ENCODE measurements at regions not wholly inside any gene's neighbourhood (a gene's known extent, or its start where the extent isn't known, plus 50 kb on each side); places are given as distances from the start of the nearest gene placed in this dataset.

DNA sequence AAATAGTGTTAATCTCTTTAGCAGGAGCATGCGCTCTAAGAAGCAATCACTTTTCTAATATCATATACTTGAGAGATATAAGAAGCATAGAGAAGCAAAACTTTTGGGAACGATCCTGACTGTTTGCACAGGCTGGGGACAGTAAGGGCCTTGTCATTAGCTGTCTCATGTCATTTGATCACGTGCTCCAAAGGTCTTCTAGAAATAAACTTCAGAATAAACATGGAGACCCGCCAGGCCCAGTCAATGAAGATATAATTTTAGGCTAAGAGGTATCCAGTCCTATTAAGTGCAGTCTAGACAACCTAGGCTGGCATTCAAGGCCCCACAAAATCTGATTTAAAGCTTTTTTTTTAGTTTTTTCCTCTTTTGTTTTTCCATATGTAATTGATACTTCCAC is 111.0 kb upstream of the APC start:
- DNase-seq (ENCODE audit: low read depth in 3 of 3), result no peak

DNA sequence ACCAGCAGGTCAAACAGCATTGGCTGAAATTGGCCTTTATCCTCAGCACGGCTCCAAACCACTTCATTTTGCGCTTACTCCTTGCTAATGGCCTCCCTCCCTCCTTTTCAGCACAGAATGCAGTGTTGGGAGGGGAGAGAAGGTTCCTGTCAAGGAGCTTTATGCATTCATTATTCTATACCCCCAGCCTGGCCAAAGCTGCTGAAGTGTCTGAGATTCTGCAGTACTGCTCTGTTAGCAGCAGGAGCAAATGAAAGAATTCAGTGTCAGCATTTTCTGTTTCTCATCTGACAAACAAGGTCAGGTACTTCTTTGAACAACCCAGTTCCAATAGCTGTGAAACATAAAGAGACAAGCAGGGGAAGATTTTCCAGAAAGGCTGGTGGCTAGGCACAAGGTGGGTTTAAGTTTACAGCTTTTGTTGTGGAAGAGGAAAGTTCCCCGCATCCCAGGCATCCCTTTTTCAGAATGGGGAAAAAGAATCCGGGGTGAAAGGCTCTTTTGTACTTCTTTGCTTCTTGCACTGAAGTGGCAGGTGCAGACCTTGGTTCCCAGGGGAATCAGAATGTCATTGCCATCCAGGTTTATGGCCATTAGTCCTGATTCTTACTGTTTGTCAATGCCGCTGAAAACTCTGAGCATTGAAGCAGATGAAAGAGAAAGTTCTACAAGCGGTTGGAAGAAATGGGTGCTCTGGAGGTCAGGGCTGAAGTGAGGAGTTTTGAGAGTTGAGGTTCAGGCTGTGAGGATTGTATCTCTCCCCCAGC is 109.3 kb upstream of the APC start:
- no peak for DNase-seq (ENCODE audit: low read depth in 3 of 3)

DNA sequence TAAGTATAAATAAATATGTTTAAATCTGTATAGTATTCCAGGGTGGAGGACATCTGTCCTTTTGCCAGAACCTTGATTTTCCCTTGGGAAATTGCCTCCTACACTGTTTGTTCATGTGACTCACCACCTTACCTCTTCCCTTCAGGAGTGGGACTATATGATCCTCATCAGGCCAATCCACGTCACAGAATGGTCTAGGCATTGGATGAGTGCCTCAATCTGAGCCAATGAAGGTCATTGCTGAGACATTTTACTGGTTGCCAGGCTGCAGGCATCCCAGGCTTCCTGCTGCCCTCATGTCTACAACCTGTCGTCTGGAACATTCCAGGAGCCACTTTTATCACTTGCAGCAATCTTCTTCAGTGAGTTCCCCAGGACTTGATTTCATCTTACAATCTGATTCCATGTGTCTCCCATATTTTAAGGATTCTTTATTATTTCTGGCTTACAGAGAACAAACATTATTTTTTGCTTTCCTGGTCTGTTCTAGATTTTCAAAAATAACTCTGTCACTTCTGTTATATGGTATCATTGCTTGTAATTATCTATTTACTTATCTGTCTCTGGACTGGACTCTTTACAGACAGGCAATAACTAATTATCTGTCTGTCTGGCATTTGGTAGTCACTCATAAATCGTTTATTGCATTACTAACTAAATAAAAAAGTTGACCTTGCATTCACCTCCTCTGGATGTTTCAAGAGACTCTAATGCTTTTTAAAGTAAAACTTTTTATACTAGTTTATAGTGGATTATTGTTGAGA is 107.3 kb upstream of the APC start:
- DNase-seq (ENCODE audit: low read depth in 3 of 3), result no peak

DNA sequence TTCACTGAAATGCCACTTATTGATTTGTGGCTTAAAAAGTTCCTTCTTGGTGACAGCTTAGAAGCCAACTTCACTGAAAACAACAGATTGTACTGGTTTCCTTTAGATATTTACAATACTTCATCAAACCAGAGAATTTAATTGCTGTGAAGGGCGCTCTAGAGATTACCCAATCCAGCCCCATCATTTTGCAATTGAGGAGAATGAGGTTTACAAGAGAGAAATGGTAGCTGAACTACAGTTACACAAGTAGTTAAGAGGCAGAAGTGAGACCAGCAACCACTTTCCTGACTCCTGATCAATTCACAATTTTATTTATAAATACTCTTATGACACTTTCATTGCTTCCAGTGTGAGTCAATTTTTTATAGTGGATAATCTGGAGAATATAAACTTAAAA is 103.5 kb upstream of the APC start:
- no peak for DNase-seq (ENCODE audit: low read depth in 3 of 3)

DNA sequence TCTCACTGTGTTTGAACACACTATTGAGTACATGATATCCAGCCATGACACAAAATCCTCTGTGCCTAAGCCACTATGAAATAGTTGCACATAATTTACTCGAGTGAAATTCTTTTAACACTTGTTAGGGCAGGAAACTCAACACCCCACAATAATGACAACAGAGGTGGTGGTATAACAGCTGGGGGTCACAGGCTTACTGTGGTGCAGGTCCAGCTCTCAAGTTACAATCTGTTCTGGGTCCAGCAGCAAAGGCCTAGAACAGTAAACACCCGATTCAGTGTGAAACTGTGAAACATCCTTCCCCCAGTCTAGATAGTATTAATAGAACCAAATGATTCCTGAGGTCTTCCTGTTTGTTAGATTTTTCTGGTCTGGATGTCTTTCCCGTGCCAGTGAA is 102.9 kb upstream of the APC start:
- no peak for DNase-seq (ENCODE audit: low read depth in 3 of 3)

DNA sequence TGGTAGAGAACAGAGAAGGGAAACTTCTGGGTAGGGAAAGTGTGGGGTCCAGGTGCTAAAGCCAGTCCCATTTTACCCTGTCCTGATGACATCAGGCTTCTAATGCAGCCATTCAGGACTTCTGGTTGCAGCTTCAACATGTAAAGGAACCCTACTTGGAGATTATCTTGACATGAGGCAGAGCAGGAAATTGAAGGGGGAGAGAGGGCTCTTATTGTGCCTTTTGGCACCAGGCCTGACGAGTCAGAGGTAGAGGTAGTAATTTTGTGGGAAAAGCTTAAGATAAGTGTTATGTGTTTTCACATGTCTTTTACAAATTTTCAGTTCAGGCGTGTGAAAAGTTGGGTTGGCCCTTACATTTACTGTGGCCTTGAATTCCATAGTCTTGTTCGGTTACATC is 102.4 kb upstream of the APC start:
- DNase-seq (ENCODE audit: low read depth in 3 of 3), result no peak

DNA sequence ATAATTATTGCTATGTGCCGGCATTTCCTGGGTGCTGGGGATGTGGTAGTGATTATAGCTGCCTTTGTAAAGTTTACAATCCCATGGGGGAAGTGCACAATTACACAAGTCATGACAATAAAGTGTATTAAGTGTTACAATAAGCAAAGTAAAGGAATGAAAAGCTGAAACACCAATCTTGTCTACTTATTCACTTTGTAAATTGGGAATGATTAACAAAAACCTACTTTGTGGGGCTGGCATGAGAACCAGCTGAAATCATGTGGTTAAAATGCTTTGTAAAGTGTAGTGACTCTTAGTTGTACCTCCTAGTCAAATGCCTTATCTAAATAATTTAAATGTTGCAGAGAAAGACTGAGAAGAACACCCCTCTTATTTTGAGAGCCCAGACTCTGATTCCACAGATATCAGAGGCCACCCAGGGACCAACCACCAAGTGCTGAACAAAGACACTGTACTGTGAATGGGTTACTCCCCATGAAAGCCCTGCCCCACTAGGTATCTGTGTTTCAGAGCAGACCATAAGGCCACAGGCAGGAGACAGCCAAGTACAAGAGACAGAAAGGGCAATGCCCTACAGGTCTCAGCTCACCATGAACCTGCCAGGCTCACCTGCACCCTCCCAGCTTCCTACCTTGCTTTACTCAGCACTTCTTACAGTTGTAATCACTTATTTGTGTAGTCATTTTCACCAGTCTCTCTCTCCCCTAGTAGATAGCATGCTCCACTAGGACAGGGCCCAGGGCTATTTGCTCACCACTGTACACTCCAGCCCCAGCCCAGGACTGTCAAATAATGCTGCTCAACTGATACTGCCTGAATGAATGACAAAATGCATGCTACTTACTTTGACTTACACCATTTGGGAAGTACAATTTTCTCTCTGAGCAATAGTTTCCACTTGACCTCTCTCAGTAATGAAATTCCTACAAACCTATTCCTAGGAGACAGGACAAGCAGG is 101.6 kb upstream of the APC start:
- no peak for DNase-seq (ENCODE audit: low read depth in 3 of 3)

DNA sequence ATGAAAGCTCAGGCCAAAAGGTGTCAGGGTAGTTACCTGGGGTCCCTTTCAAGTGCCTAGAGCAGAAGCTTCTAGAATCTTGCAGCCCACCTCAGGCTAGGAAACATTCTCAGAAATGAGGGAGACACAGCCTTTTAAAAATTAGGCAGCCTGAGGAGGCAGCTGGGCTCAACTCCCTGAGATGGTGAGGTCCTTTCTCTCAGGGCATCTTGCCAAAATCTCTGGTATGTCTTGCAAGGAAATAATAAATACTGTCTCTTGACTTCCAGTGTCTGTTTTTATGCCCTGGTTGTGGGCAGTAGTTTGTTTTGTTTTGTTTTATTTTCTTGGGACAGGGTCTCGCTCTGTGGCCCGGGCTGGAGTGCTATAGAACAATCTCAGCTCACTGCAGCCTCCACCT is 100.9 kb upstream of the APC start:
- no peak for DNase-seq (ENCODE audit: low read depth in 3 of 3)

DNA sequence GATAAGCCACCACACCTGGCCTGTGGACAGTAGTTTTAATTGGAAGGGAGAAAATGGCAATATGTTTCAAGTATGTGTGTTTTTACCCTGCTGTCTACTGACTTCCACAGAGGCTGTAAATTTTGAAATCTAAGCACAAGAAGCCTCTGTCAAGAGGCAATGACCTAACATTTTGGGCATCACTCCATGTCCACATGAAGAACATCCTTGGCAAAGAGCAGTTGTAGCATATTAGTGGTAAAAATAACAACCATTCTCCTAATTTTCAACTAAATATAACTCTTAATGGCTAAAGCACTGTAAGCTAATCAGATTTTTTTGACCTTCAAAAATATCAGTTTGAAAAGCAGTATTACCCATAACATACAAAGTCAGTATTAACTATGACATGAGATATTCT is 100.3 kb upstream of the APC start:
- DNase-seq (ENCODE audit: low read depth in 3 of 3), result no peak

DNA sequence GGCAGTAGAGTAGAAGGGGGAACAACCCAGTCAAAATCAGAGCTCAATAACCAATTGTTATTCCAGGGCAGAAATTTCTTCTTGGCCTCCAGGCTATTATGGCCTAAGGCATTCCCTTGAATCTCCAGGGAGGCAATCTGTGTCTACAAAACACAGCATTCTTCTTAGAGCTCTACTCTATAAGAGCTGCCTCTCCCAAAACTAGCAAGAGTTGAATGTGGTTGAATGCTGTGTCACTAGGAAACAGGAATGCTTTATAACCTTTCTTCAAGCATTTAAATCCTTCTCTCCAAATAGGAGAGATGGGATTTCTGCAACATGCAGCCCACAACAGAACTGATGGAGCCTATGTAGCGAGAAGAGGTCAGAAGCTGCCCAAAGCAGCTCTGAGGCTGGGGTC is 97.1 kb upstream of the APC start:
- no peak for DNase-seq (ENCODE audit: low read depth in 3 of 3)

DNA sequence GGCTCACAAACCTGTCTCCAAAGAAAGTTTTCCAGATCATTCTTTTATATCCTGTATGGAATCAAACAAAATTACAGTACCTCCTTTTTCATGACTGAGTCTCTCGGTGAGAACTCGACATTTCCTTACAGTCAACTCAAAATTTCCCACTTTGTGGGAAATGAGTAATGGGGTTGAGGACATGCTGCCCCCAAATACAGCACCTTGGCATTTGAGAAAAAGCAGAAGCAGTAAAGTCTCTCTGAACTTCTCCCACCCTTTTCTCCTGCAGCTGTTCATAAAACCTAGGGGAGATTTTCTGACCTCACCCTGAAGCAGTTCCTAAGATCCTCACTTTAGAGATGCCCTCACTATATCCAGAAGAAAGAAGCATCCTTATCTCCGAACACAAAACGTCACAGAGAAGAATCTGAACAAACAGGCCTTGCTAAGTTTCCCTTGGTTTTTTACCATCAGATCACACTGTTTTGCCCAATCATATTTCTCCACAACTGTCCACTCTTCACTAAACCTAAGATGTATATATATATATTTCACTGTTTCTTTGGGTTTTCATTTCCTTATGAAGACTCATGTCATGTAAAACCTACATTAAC is 96.1 kb upstream of the APC start:
- no peak for DNase-seq (ENCODE audit: low read depth in 3 of 3)

DNA sequence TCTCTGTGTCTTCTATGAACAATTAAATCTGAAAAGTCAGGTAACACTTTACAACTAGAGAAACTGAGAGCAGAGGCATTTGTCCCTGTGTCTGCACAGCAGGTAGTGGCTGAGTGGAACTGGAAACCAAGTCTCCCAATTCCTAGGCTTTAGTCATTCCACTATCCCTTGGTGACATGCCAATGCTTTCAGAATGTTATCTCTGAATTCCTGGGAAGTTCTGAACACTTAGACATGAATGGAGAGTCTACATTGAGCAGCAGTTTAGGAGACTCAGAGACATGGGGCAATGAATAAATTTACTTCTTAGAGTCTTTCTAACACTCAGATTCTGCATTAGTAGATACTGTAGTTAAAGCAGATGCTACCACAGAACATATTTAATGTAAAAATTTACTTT is 94.8 kb upstream of the APC start:
- no peak for DNase-seq (ENCODE audit: low read depth in 3 of 3)

DNA sequence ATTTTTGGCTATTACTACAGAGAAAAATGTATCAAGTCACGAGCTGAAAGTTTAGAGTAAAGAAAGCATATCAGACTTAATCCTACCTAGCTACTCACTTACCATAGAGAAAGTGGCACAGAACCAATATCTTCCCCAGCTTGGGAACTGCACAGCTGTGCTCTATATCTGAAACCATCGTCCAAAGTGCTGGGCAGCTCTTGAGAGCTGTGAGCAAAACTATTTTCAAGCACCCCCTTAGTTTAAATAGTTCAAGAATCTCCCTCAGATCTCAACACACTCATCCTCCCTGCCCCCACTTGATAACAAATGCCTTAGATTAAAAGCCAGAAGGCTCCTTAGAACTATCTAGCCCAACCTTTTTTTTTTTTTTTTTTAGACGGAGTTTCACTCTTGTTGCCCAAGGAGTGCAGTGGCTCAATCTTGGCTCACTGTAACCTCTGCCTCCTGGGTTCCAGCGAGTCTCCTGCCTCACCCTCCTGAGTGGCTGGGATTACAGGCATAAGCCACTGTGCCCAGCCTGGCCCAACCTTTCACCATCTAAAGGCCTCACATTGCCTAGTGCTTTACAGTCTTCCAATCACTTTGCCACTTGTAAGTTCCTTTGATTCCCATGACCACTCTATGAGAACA is 94.2 kb upstream of the APC start:
- no peak for DNase-seq (ENCODE audit: low read depth in 3 of 3)

DNA sequence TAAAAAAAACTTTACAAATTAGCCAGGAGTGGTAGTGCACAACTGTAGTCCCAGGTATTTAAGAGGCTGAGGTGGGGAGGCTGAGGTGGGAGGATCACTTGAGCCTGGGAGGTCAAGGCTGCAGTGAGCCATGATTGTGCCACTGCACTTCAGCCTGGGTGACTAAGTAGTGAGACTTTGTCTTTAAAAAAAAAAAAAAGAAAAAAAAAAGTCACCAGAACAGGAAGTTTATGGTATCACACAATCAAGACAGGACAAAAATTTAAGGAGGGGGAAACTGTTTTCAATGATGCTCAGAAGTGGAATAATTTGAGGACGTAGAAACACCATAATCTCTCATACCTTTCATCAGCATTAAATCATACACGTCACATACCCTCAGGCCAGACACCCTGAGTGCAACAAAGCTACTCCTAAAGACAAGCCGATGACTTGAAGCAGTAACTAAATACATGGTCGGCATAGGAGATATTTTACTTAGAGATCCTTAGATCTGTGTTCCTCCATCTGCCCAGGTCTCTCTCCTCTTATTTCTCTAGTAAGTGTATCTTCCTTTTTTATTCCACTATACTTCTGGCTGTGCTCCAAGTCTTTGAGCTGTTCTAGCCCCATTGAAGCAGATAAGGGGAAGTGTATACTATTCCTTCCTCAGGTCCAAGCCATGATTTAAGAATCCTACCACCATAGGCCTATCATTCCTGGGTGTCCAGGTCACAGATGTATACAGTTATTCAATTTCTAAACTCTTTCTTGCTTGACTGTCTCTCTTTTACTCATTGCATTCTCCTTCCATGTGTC is 91.3 kb upstream of the APC start:
- DNase-seq (ENCODE audit: low read depth in 3 of 3), result no peak

DNA sequence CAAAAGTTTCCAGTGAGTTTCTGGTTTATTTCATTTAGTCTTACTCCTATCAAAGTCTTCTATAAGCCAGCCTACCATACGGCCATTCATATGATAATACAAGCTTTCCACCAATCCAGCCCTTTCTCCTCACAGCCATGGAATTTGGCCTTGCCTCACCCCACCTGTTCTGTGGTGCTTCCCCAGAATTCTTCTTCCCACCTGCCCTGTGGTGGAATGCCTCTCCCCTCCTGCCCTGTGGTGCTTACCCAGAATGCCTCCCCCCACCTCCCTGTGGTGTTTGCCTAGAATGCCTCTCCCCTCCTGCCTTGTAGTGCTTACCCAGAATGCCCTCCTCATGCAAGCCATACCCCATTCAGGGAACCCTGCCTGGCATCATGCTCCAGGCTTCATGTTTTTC is 90.3 kb upstream of the APC start:
- no peak for DNase-seq (ENCODE audit: low read depth in 3 of 3)

DNA sequence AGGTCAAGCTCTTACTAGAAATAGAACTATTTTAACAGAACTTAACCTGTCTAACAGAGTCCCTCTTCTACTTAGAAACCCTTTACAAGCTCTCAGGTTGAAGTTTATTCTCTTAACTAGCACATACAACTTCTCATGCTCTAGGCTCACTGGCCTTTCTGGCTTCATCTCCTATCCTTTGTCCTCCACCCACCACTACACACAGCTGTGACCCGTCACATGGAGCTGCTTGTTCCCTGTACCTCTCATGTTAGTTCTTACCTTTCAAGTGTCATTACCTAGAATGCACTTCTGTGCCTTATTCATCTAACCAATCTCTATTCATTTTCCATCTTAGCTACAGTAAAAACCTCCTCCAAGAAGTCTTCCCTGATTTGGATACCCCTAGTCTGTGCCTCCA is 89.4 kb upstream of the APC start:
- no peak for DNase-seq (ENCODE audit: low read depth in 3 of 3)

DNA sequence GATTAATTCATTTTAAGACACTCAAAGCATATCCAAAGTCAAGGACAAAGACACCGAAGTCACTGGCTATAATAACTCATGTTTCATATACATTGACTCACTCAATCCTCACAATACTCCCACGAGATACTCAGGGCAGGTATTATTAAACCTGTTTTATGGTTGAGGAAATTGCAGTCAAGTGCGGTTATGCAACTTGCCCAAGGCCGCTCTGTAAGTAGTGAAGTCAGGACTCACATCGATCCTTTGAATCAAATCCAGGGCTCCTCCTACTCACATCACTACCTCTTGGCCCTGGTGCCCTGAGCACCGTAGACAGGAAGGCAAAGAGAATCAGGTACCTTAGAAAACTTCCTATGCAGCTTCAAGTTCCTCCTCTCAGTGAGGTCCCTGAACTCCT is 87.8 kb upstream of the APC start:
- DNase-seq (ENCODE audit: low read depth in 3 of 3), result no peak

DNA sequence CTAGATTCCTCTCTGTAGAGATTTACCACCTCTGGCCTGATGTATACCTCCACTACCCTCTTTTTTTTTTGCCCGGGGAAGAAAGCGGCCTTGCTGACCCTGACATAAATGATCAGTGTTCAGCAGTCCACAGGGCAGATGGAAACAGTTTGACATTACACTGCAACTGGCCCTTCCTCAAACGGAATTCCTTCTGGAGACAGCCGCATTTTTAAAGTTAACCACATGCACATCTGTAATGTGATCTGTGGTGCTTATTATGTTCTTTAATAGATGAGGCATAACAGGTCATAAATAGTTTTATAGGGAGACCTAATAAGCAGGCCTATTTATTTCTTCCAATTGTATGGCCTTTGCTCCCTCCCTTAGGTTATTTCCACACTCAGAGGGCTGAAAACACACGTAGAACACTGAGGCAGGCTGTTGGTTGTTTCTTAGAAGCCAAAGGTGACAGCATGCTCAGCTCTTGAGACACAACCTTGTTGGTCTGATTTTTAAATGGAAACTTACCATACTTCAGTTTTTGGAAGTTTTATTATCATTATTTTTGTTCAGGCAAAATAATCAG is 84.0 kb upstream of the APC start:
- no peak for DNase-seq (ENCODE audit: low read depth in 3 of 3)

DNA sequence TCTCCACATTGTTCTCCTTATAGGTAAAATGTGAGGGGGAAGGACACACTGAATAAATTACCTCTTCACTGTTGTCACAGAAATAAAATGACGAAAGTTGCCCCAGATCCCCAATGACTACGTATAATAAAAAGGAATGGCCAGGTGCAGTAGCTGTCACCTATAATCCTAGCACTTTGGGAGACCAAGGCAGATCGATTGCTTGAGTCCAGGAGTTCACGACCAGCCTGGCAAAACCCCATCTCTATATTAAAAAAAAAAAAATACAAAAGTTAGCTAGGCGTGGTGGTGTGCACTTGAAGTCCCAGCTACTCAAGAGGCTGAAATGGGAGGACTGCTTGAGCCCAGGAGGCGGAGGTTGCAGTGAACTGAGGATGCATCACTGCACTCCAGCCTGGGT is 82.2 kb upstream of the APC start:
- DNase-seq (ENCODE audit: low read depth in 3 of 3), result no peak

DNA sequence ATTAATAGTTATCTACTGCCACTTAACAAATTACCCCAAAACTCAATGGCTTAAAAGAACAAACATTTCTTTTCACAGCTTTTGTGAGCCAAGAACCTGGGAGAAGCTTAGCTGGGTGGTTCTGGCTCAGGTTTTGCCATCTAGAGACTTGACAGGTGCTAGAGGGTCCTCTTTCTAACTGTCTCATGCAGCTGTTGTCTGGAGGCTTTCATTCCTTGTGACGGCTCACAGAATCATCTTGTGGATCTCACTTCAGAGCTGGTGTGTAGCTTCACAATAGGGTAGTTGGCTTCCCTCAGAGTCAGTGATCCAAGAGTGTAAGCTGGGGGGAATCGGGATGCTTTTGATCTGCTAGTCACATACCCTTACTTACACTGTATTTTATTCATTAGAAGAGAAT is 81.2 kb upstream of the APC start:
- no peak for DNase-seq (ENCODE audit: low read depth in 3 of 3)

Data from stimulated activated CD4-positive, alpha-beta T cell treated with anti-CD3 and anti-CD28 coated beads, TNF-alpha, amount 100 ng/mL, for 24 hours (primary cell).